MM.1S (cell line): ENCODE measurements at regions not wholly inside any gene's neighbourhood (a gene's known extent, or its start where the extent isn't known, plus 50 kb on each side); places are given as distances from the start of the nearest gene placed in this dataset.
"Not testable (repeated sequence)": the region's sequence is repeated elsewhere in the genome, so short reads cannot be mapped to it uniquely, and the experiment has no call there.

Experiments
- DNase-seq: peaks from one replicate; pipeline ENCODE4 v3.0.0-alpha.2; 2015
- H2AFZ ChIP-seq: fragments of 300-600 bp; sonication (generic); 2 replicates; pipeline ENCODE4 v1.6.0; 2016; ENCODE audit warnings: antibody characterized with exemption, low read length
- H3F3A ChIP-seq: fragments of 300-600 bp; sonication (generic); 2 replicates; pipeline ENCODE4 v1.6.1; 2016; ENCODE audit warnings: mild to moderate bottlenecking, antibody characterized with exemption, low read length, moderate library complexity, mixed read lengths; ENCODE audit not compliant: insufficient read depth
- H3K27ac ChIP-seq: fragments of 300-600 bp; sonication (generic); 2 replicates; pipeline ENCODE4 v1.5.1; 2016; ENCODE audit warnings: mild to moderate bottlenecking, low read length
- H3K27me3 ChIP-seq: fragments of 300-600 bp; sonication (generic); replicated peaks from 2 replicates; pipeline ENCODE4 v1.6.0; 2016; ENCODE audit warnings: low read length; ENCODE audit not compliant: insufficient read depth
- H3K36me3 ChIP-seq: fragments of 300-600 bp; sonication (generic); replicated peaks from 2 replicates; pipeline ENCODE4 v1.6.1; 2016; ENCODE audit warnings: mild to moderate bottlenecking, low read length, mixed read lengths; ENCODE audit not compliant: insufficient read depth
- H3K4me1 ChIP-seq: fragments of 300-600 bp; sonication (generic); 2 replicates; pipeline ENCODE4 v1.6.1; 2016; ENCODE audit warnings: low read length, mixed read lengths
- H3K4me2 ChIP-seq: fragments of 300-600 bp; sonication (generic); 2 replicates; pipeline ENCODE4 v1.6.0; 2016; ENCODE audit warnings: low read depth, low read length
- H3K4me3 ChIP-seq: fragments of 300-600 bp; sonication (generic); 2 replicates; pipeline ENCODE4 v1.5.1; 2016; ENCODE audit warnings: low read length, mixed read lengths
- H3K79me2 ChIP-seq: fragments of 300-600 bp; sonication (generic); 2 replicates; pipeline ENCODE4 v1.6.1; 2016; ENCODE audit warnings: mixed run types, low read length, mixed read lengths
- H3K9ac ChIP-seq: fragments of 300-600 bp; sonication (generic); 2 replicates; pipeline ENCODE4 v1.6.1; 2016; ENCODE audit warnings: low read length, mixed read lengths
- H3K9me2 ChIP-seq: fragments of 300-600 bp; sonication (generic); replicated peaks from 2 replicates; pipeline ENCODE4 v1.6.1; 2016; ENCODE audit warnings: mild to moderate bottlenecking, low read length, mixed read lengths; ENCODE audit not compliant: insufficient read depth
- H3K9me3 ChIP-seq: fragments of 300-600 bp; sonication (generic); replicated peaks from 2 replicates; pipeline ENCODE4 v1.6.1; 2016; ENCODE audit warnings: mild to moderate bottlenecking, low read length, mixed read lengths; ENCODE audit not compliant: insufficient read depth
- H4K20me1 ChIP-seq: fragments of 300-600 bp; sonication (generic); 2 replicates; pipeline ENCODE4 v1.6.1; 2016; ENCODE audit warnings: mild to moderate bottlenecking, low read length, moderate library complexity, mixed read lengths; ENCODE audit not compliant: insufficient read depth
- EZH2 ChIP-seq: fragments of 300-600 bp; sonication (generic); optimal IDR thresholded peaks from 2 replicates; pipeline ENCODE3; 2017; ENCODE audit warnings: low read depth, mild to moderate bottlenecking, antibody characterized with exemption, low read length, mixed read lengths
- EZH2phosphoT487 ChIP-seq: fragments of 300-600 bp; sonication (generic); IDR thresholded peaks from 2 replicates; pipeline ENCODE4 v1.6.1; 2018; ENCODE audit warnings: antibody characterized with exemption, low read length
- TF ChIP-seq, protein P1 (sequence below): fragments of 300-600 bp; sonication (generic); IDR thresholded peaks from 2 replicates; pipeline ENCODE4 v1.5.1; 2016; ENCODE audit warnings: antibody characterized with exemption, low read length, mixed read lengths

DNA sequence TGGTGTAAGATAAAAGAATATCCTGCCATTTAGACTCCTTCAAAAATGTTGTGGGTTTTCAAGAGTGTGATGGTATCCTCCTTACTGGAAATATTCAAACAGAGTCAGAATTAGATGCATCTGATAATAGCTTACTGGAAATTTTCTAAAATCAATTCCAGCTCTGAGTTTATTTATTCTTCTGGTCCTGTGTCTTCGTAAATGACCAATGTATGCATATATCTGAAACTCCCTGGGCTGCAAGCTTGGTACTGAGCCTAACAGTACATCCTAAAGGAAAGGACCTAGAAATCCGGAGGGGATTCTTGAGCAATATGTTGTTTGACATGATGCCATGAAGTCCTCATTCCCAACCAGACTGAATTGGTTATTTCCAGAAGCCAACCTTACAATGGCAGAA lies 130.4 kb downstream of the KCNE4 start:
- TF ChIP-seq EZH2 (no peak), EZH2phosphoT487 (no peak)
- TF ChIP-seq, protein P1, sequence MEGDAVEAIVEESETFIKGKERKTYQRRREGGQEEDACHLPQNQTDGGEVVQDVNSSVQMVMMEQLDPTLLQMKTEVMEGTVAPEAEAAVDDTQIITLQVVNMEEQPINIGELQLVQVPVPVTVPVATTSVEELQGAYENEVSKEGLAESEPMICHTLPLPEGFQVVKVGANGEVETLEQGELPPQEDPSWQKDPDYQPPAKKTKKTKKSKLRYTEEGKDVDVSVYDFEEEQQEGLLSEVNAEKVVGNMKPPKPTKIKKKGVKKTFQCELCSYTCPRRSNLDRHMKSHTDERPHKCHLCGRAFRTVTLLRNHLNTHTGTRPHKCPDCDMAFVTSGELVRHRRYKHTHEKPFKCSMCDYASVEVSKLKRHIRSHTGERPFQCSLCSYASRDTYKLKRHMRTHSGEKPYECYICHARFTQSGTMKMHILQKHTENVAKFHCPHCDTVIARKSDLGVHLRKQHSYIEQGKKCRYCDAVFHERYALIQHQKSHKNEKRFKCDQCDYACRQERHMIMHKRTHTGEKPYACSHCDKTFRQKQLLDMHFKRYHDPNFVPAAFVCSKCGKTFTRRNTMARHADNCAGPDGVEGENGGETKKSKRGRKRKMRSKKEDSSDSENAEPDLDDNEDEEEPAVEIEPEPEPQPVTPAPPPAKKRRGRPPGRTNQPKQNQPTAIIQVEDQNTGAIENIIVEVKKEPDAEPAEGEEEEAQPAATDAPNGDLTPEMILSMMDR = no peak
- no peaks in the 10 kb centered on the region for H3K9me3 ChIP-seq

DNA sequence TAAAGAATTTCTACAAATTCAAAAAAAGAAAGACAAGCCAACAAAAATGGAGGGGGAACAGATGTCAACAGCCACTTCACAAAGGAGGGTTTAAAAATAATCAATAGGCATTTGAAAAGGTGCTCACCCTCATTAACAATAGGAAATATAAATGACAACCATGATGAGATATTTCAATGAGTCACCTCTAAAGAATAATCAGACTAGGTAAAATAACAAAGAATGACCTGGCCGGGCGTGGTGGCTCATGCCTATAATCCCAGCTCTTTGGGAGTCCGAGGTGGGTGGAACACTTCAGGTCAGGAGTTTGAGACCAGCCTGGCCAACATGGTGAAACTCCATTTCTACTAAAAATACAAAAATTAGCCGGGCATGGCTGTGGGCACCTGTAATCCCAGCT lies 133.6 kb downstream of the KCNE4 start:
- no peaks in the 10 kb centered on the region for H4K20me1 ChIP-seq
- H2AFZ ChIP-seq = no peak overlapping the region
- no peaks in the 10 kb centered on the region for H3K36me3 ChIP-seq
- TF ChIP-seq EZH2phosphoT487 = no peak
- no peak for TF ChIP-seq EZH2
- TF ChIP-seq, protein P1 = no peak
- H3K4me1 ChIP-seq = no peaks in the 10 kb centered on the region
- H3K9me3 ChIP-seq = no peaks in the 10 kb centered on the region
- no peak overlapping the region for H3K4me3 ChIP-seq
- H3K9me2 ChIP-seq = no peaks in the 10 kb centered on the region
- H3F3A ChIP-seq = no peaks in the 10 kb centered on the region
- no peaks in the 10 kb centered on the region for H3K27me3 ChIP-seq
- H3K4me2 ChIP-seq = no peak overlapping the region
- H3K79me2 ChIP-seq = no peaks in the 10 kb centered on the region
- no peak overlapping the region for H3K9ac ChIP-seq
- no peak overlapping the region for H3K27ac ChIP-seq
- DNase-seq = no peak

More for the DNA sequence above, 130.4 kb downstream of the KCNE4 start:
- no peaks in the 10 kb centered on the region for H4K20me1 ChIP-seq
- no peaks in the 10 kb centered on the region for H3K27me3 ChIP-seq
- no peaks in the 10 kb centered on the region for H3K36me3 ChIP-seq
- no peak overlapping the region for H3K4me3 ChIP-seq
- no peaks in the 10 kb centered on the region for H3K9me2 ChIP-seq
- H3K4me1 ChIP-seq = no peaks in the 10 kb centered on the region
- no peak overlapping the region for H3K9ac ChIP-seq
- no peak overlapping the region for H2AFZ ChIP-seq
- H3K27ac ChIP-seq = no peak overlapping the region
- DNase-seq = no peak
- no peak overlapping the region for H3K4me2 ChIP-seq
- no peaks in the 10 kb centered on the region for H3K79me2 ChIP-seq
- no peaks in the 10 kb centered on the region for H3F3A ChIP-seq

DNA sequence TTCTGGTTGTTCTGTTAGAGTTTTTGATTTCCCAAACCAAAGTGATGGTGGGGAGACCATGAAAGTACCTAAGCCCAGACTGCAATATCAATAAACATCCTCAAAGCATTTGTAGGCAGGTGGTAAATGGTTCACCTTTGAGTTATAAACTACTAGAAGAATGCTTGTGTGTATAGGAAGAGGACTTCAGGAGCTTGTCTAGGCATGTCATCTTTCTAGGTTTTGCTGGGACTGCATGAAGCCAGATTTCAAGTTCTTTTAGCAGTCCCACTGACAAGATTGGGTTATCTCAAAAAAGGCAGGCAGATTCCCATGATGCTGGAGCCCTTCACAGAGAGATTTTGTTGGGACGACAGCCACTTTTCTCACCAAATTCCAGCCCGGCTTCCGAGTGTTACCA lies 135.3 kb downstream of the KCNE4 start:
- no peaks in the 10 kb centered on the region for H3F3A ChIP-seq
- H2AFZ ChIP-seq = no peak overlapping the region
- H3K4me2 ChIP-seq = no peak overlapping the region
- H3K4me1 ChIP-seq = no peaks in the 10 kb centered on the region
- no peaks in the 10 kb centered on the region for H3K79me2 ChIP-seq
- no peak overlapping the region for H3K4me3 ChIP-seq
- no peaks in the 10 kb centered on the region for H3K9me2 ChIP-seq
- H4K20me1 ChIP-seq = no peaks in the 10 kb centered on the region
- TF ChIP-seq EZH2phosphoT487 (no peak), EZH2 (no peak)
- TF ChIP-seq, protein P1 = no peak
- H3K36me3 ChIP-seq = no peaks in the 10 kb centered on the region
- DNase-seq = no peak
- no peaks in the 10 kb centered on the region for H3K9me3 ChIP-seq
- H3K27ac ChIP-seq = no peak overlapping the region
- no peaks in the 10 kb centered on the region for H3K27me3 ChIP-seq
- no peak overlapping the region for H3K9ac ChIP-seq

DNA sequence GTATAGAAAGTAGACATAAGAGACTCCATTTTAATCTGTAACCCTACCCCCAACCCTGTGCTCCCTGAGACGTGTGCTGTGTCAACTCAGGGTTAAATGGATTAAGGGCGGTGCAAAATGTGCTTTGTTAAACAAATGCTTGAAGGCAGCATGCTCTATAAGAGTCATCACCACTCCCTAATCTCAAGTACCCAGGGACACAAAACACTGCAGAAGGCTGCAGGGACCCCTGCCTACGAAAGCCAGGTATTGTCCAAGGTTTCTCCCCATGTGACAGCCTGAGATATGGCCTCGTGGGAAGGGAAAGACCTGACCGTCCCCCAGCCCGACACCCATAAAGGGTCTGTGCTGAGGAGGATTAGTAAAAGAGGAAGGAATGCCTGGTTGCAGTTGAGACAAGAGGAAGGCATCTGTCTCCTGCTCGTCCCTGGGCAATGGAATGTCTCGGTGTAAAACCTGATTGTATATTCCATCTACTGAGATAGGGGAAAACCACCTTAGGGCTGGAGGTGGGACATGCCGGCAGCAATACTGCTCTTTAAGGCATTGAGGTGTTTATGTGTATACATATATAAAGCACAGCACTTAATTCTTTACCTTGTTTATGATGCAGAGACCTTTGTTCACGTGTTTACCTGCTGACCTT lies 138.7 kb downstream of the KCNE4 start:
- H4K20me1 ChIP-seq, H2AFZ ChIP-seq, H3K27me3 ChIP-seq, H3F3A ChIP-seq, H3K9ac ChIP-seq, H3K4me3 ChIP-seq, H3K4me2 ChIP-seq, H3K27ac ChIP-seq, DNase-seq, H3K9me2 ChIP-seq, H3K9me3 ChIP-seq, H3K36me3 ChIP-seq, H3K4me1 ChIP-seq, H3K79me2 ChIP-seq: not testable (repeated sequence)
